Neural progenitor cell (in vitro differentiated cells): ENCODE measurements at regions not wholly inside any gene's neighbourhood (a gene's known extent, or its start where the extent isn't known, plus 50 kb on each side); places are given as distances from the start of the nearest gene placed in this dataset.

ENCODE experiments used
- DNase-seq: peaks from one replicate; pipeline ENCODE4 v3.0.0-alpha.2; 2016; ENCODE audit warnings: low spot score
- H2AFZ ChIP-seq: fragments of 200-600 bp; sonication (generic); replicated peaks from 2 replicates; pipeline ENCODE4 v1.6.1; 2016; ENCODE audit warnings: antibody characterized with exemption
- H3F3A ChIP-seq: fragments of 200-600 bp; sonication (generic); 2 replicates; pipeline ENCODE4 v1.6.1; 2016; ENCODE audit warnings: antibody characterized with exemption, low read depth
- H3K27ac ChIP-seq: fragments of 200-600 bp; sonication (generic); 2 replicates; pipeline ENCODE4 v1.5.1; 2016; ENCODE audit warnings: mild to moderate bottlenecking
- H3K27me3 ChIP-seq: fragments of 200-600 bp; sonication (generic); 2 replicates; pipeline ENCODE4 v1.6.1; 2016; ENCODE audit warnings: mild to moderate bottlenecking, moderate library complexity
- H3K36me3 ChIP-seq: fragments of 200-600 bp; sonication (generic); 2 replicates; pipeline ENCODE4 v1.5.1; 2016
- H3K4me1 ChIP-seq: fragments of 200-600 bp; sonication (generic); 2 replicates; pipeline ENCODE4 v1.6.1; 2016; ENCODE audit warnings: mixed run types
- H3K4me2 ChIP-seq: fragments of 200-600 bp; sonication (generic); 2 replicates; pipeline ENCODE4 v1.6.1; 2016
- H3K4me3 ChIP-seq: fragments of 200-600 bp; sonication (generic); 2 replicates; pipeline ENCODE4 v1.5.1; 2016
- H3K79me2 ChIP-seq: fragments of 200-600 bp; sonication (generic); 2 replicates; pipeline ENCODE4 v1.6.1; 2016; ENCODE audit warnings: low read depth
- H3K9ac ChIP-seq: fragments of 200-600 bp; sonication (generic); 2 replicates; pipeline ENCODE4 v1.6.1; 2016
- H3K9me3 ChIP-seq: fragments of 200-600 bp; sonication (generic); 2 replicates; pipeline ENCODE4 v1.5.1; 2016; ENCODE audit warnings: low read depth
- H4K20me1 ChIP-seq: fragments of 200-600 bp; sonication (generic); 2 replicates; pipeline ENCODE4 v1.6.1; 2016; ENCODE audit warnings: low read depth
- H3K27ac Mint-ChIP-seq: 3 replicates; pipeline ENCODE4 v1.8.0; 2021; ENCODE audit warnings: mixed read lengths
- H3K27me3 Mint-ChIP-seq: 2 replicates; pipeline ENCODE4 v1.8.0; 2022; ENCODE audit warnings: low read depth, mild to moderate bottlenecking, inconsistent platforms, moderate library complexity, mixed read lengths; ENCODE audit not compliant: insufficient read depth
- H3K36me3 Mint-ChIP-seq: 3 replicates; pipeline ENCODE4 v1.8.0; 2021; ENCODE audit warnings: mixed read lengths
- H3K4me1 Mint-ChIP-seq: 3 replicates; pipeline ENCODE4 v1.8.0; 2021; ENCODE audit warnings: mixed read lengths
- H3K4me3 Mint-ChIP-seq: 3 replicates; pipeline ENCODE4 v1.8.0; 2021; ENCODE audit warnings: mild to moderate bottlenecking, moderate library complexity, mixed read lengths
- H3K9me3 Mint-ChIP-seq: 3 replicates; pipeline ENCODE4 v1.8.0; 2020; ENCODE audit warnings: mixed read lengths
- EZH2 ChIP-seq: fragments of 200-600 bp; sonication (generic); IDR thresholded peaks from 2 replicates; pipeline ENCODE4 v1.6.1; 2017; ENCODE audit warnings: antibody characterized with exemption, mild to moderate bottlenecking, moderate library complexity
- EZH2phosphoT487 ChIP-seq: fragments of 200-600 bp; sonication (generic); IDR thresholded peaks from 2 replicates; pipeline ENCODE4 v1.6.1; 2017; ENCODE audit warnings: antibody characterized with exemption
- TF ChIP-seq, protein P1 (sequence below): fragments of 200-600 bp; sonication (generic); IDR thresholded peaks from 2 replicates; pipeline ENCODE4 v1.5.1; 2017; ENCODE audit warnings: antibody characterized with exemption, mild to moderate bottlenecking

GRCh38 chr3:145533696-145534095 is 627.3 kb downstream of the PLOD2 start:
- Mint-ChIP-seq H3K27me3 (no peaks in the 10 kb centered on the region), H3K9me3 (no peaks in the 10 kb centered on the region)
- DNase-seq, result no peak

GRCh38 chr3:145536461-145536860 is 624.5 kb downstream of the PLOD2 start:
- Histone ChIP-seq H3K9ac (no peak overlapping the region), H3K36me3 (no peaks in the 10 kb centered on the region), H3K4me1 (no peaks in the 10 kb centered on the region), H3F3A (no peaks in the 10 kb centered on the region), H3K27ac (no peak overlapping the region), H2AFZ (no peak overlapping the region), H3K79me2 (no peaks in the 10 kb centered on the region), H3K4me3 (no peak overlapping the region), H3K27me3 (no peaks in the 10 kb centered on the region), H3K9me3 (no peaks in the 10 kb centered on the region), H4K20me1 (no peaks in the 10 kb centered on the region), H3K4me2 (no peak overlapping the region)
- no peak overlapping the region for H3K27ac Mint-ChIP-seq
- TF ChIP-seq, protein P1, sequence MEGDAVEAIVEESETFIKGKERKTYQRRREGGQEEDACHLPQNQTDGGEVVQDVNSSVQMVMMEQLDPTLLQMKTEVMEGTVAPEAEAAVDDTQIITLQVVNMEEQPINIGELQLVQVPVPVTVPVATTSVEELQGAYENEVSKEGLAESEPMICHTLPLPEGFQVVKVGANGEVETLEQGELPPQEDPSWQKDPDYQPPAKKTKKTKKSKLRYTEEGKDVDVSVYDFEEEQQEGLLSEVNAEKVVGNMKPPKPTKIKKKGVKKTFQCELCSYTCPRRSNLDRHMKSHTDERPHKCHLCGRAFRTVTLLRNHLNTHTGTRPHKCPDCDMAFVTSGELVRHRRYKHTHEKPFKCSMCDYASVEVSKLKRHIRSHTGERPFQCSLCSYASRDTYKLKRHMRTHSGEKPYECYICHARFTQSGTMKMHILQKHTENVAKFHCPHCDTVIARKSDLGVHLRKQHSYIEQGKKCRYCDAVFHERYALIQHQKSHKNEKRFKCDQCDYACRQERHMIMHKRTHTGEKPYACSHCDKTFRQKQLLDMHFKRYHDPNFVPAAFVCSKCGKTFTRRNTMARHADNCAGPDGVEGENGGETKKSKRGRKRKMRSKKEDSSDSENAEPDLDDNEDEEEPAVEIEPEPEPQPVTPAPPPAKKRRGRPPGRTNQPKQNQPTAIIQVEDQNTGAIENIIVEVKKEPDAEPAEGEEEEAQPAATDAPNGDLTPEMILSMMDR, result no peak
- TF ChIP-seq EZH2 (no peak), EZH2phosphoT487 (no peak)
- H3K4me3 Mint-ChIP-seq, result no peak overlapping the region
- H3K27me3 Mint-ChIP-seq, result no peaks in the 10 kb centered on the region
- DNase-seq, result no peak
- no peaks in the 10 kb centered on the region for H3K36me3 Mint-ChIP-seq
- peaks cover 6% of the 10 kb centered on the region for H3K4me1 Mint-ChIP-seq
- peaks cover 4% of the 10 kb centered on the region for H3K9me3 Mint-ChIP-seq

More at GRCh38 chr3:145533696-145534095, 627.3 kb downstream of the PLOD2 start:
- Histone ChIP-seq H3K27ac (no peak overlapping the region), H3K36me3 (no peaks in the 10 kb centered on the region), H2AFZ (no peak overlapping the region), H3K4me1 (no peaks in the 10 kb centered on the region), H3K9ac (no peak overlapping the region), H3K9me3 (no peaks in the 10 kb centered on the region), H3F3A (no peaks in the 10 kb centered on the region), H3K4me3 (no peak overlapping the region), H3K79me2 (no peaks in the 10 kb centered on the region), H3K4me2 (no peak overlapping the region), H3K27me3 (no peaks in the 10 kb centered on the region), H4K20me1 (no peaks in the 10 kb centered on the region)
- peaks cover 6% of the 10 kb centered on the region for H3K4me1 Mint-ChIP-seq
- no peak overlapping the region for H3K4me3 Mint-ChIP-seq
- TF ChIP-seq, protein P1, result no peak
- TF ChIP-seq EZH2, result no peak
- no peak for TF ChIP-seq EZH2phosphoT487
- no peak overlapping the region for H3K27ac Mint-ChIP-seq
- H3K36me3 Mint-ChIP-seq, result no peaks in the 10 kb centered on the region

GRCh38 chr3:145550522-145550921 is 610.5 kb downstream of the PLOD2 start:
- no peak overlapping the region for H2AFZ ChIP-seq
- no peaks in the 10 kb centered on the region for H3K36me3 Mint-ChIP-seq
- no peak overlapping the region for H3K27ac Mint-ChIP-seq

More at GRCh38 chr3:145550522-145550921, 610.5 kb downstream of the PLOD2 start:
- no peak overlapping the region for H3K4me3 ChIP-seq
- Mint-ChIP-seq H3K4me1 (peaks cover 9% of the 10 kb centered on the region), H3K27me3 (peaks cover 4% of the 10 kb centered on the region), H3K4me3 (no peak overlapping the region), H3K9me3 (peaks cover 14% of the 10 kb centered on the region)
- H3K27ac ChIP-seq, result no peak overlapping the region
- H3K36me3 ChIP-seq, result no peaks in the 10 kb centered on the region
- H3K4me1 ChIP-seq, result peaks cover 10% of the 10 kb centered on the region
- TF ChIP-seq, protein P1, result no peak
- TF ChIP-seq EZH2 (no peak), EZH2phosphoT487 (no peak)
- DNase-seq, result no peak
- H3K9ac ChIP-seq, result no peak overlapping the region
- H3K9me3 ChIP-seq, result no peaks in the 10 kb centered on the region
- H3F3A ChIP-seq, result no peaks in the 10 kb centered on the region
- no peaks in the 10 kb centered on the region for H3K79me2 ChIP-seq
- no peaks in the 10 kb centered on the region for H3K27me3 ChIP-seq
- no peak overlapping the region for H3K4me2 ChIP-seq
- no peaks in the 10 kb centered on the region for H4K20me1 ChIP-seq
